Stimulated activated memory B cell treated with anti-CD40 and anti-IgM and Interleukin-4, amounts not matched to agents 10 μg/mL and 1 μg/mL and 100 μg/mL, for 72 hours (primary cell): ENCODE measurements at regions not wholly inside any gene's neighbourhood (a gene's known extent, or its start where the extent isn't known, plus 50 kb on each side); places are given as distances from the start of the nearest gene placed in this dataset.
A peak's percentile ranks its signal among the peaks of the same experiment; 100 is the strongest.

Experiments used
- ATAC-seq: fragments of 150-1000 bp; cut with Tn5 transposase; 2 replicates; pipeline ENCODE4 v1.10.0; 2021
- H3K27ac Mint-ChIP-seq: one replicate; pipeline ENCODE4 v1.8.0; 2022; ENCODE audit warnings: mild to moderate bottlenecking, mixed read lengths
- H3K27me3 Mint-ChIP-seq: one replicate; pipeline ENCODE4 v1.8.0; 2022; ENCODE audit warnings: mixed read lengths
- H3K36me3 Mint-ChIP-seq: one replicate; pipeline ENCODE4 v1.8.0; 2022; ENCODE audit warnings: mixed read lengths
- H3K4me1 Mint-ChIP-seq: one replicate; pipeline ENCODE4 v1.8.0; 2022; ENCODE audit warnings: mixed read lengths
- H3K4me3 Mint-ChIP-seq: one replicate; pipeline ENCODE4 v1.8.0; 2022; ENCODE audit warnings: mild to moderate bottlenecking, moderate library complexity, mixed read lengths
- H3K9me3 Mint-ChIP-seq: one replicate; pipeline ENCODE4 v1.8.0; 2022; ENCODE audit warnings: mixed read lengths

GRCh38 chr18:65093346-65093745 is 657.5 kb upstream of the CDH7 start:
- Mint-ChIP-seq H3K27me3 (no peaks in the 10 kb centered on the region), H3K36me3 (no peaks in the 10 kb centered on the region), H3K9me3 (no peaks in the 10 kb centered on the region), H3K27ac (no peak overlapping the region), H3K4me1 (no peaks in the 10 kb centered on the region), H3K4me3 (no peak overlapping the region)
- ATAC-seq = no peak

- no peak for ATAC-seq
Observed at GRCh38 chr18:65091744-65092329, 659.0 kb upstream of the CDH7 start.

DNA sequence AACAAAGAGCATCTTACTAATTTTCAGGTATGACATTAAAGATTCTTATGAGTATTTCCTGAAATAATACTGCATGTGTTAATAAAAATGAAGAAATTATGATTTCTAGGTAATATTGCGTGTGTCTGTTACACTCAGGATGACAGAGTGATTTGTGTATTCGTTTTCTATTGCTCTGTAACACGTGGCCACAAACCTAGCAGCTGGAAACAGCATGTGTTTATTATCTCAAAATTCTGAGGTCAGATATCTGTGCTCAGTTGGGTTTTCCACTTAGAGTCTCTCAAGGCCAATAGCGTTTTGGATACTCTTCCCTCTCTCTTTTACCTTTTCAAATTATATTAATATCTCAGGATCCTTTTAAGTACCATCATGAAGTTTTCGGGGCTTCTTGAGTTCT is 667.9 kb upstream of the CDH7 start:
- Mint-ChIP-seq H3K4me1 (no peaks in the 10 kb centered on the region), H3K27ac (no peak overlapping the region), H3K4me3 (no peak overlapping the region), H3K27me3 (no peaks in the 10 kb centered on the region), H3K9me3 (no peaks in the 10 kb centered on the region), H3K36me3 (no peaks in the 10 kb centered on the region)
- no peak for ATAC-seq

More at GRCh38 chr18:65091744-65092329, 659.0 kb upstream of the CDH7 start:
- Mint-ChIP-seq H3K4me1 (no peaks in the 10 kb centered on the region), H3K27ac (no peak overlapping the region), H3K4me3 (no peak overlapping the region), H3K27me3 (no peaks in the 10 kb centered on the region), H3K9me3 (no peaks in the 10 kb centered on the region), H3K36me3 (no peaks in the 10 kb centered on the region)

- Mint-ChIP-seq H3K4me1 (no peaks in the 10 kb centered on the region), H3K27ac (no peak overlapping the region), H3K4me3 (no peak overlapping the region), H3K27me3 (no peaks in the 10 kb centered on the region), H3K36me3 (no peaks in the 10 kb centered on the region), H3K9me3 (no peaks in the 10 kb centered on the region)
- ATAC-seq = no peak
Observed at GRCh38 chr18:65081786-65082185, 669.0 kb upstream of the CDH7 start.

GRCh38 chr18:65073060-65073550 is 677.7 kb upstream of the CDH7 start:
- Mint-ChIP-seq H3K36me3 (no peaks in the 10 kb centered on the region), H3K4me3 (no peak overlapping the region), H3K27ac (no peak overlapping the region), H3K9me3 (no peaks in the 10 kb centered on the region), H3K4me1 (no peaks in the 10 kb centered on the region), H3K27me3 (no peaks in the 10 kb centered on the region)
- ATAC-seq = no peak

DNA sequence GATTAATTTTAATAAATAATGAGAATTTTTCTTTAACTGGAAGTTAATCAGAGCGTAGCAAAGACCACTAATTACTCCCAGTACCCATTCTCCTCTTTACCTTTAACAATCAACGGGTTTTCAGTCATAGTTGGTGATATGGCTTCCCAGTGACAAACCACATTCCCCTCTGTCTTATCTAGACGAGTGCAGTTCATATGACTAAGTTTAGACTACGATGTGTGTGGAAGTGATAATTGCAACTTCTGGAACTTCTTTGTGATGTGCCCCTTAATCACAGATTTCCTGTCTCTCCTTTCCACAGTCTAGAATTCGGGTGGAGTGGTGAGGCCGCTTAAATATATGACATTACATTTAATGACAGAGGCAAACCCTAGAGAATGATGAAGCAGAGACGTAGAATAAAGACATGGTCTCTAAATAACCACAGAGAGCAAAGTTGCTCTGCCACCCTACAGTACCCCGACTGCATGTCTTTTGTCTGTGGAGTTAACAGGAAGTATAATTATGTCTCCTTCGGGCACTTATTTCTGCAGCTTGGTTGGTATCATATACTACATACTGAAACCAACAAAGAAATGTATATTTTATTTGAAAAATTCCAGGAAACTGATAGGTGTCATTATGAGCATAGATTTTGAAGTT is 693.3 kb upstream of the CDH7 start:
- ATAC-seq = no peak
- Mint-ChIP-seq H3K4me3 (no peak overlapping the region), H3K27ac (no peak overlapping the region), H3K4me1 (no peaks in the 10 kb centered on the region), H3K9me3 (no peaks in the 10 kb centered on the region), H3K27me3 (no peaks in the 10 kb centered on the region), H3K36me3 (no peaks in the 10 kb centered on the region)

GRCh38 chr18:65056575-65056974 is 694.2 kb upstream of the CDH7 start:
- Mint-ChIP-seq H3K4me3 (no peak overlapping the region), H3K27me3 (no peaks in the 10 kb centered on the region), H3K36me3 (no peaks in the 10 kb centered on the region), H3K9me3 (no peaks in the 10 kb centered on the region), H3K4me1 (no peaks in the 10 kb centered on the region), H3K27ac (no peak overlapping the region)
- no peak for ATAC-seq

DNA sequence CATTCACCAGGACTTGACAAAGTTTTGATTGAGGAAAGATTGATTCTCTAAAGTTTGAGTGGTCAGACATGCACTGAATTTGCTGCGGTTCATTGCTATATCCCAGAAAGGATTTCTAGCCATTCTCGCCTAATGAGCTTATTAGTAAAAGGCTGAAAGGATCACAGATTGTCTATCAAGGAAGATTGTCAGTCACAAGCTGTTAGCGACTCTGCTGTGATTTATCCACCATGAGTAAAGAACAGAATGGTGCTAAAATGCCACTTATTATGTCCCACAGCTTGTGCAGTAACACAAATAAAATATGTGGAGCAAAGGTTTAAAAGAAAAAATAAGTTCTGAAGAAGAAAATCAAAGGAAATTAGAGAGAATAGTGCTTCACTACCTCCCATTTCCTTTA is 701.2 kb upstream of the CDH7 start:
- Mint-ChIP-seq H3K36me3 (no peaks in the 10 kb centered on the region), H3K4me1 (no peaks in the 10 kb centered on the region), H3K9me3 (no peaks in the 10 kb centered on the region), H3K4me3 (no peak overlapping the region), H3K27ac (no peak overlapping the region), H3K27me3 (no peaks in the 10 kb centered on the region)
- ATAC-seq = no peak

- Mint-ChIP-seq H3K27me3 (peaks cover 4% of the 10 kb centered on the region), H3K9me3 (no peaks in the 10 kb centered on the region), H3K36me3 (no peaks in the 10 kb centered on the region), H3K27ac (no peak overlapping the region), H3K4me3 (no peak overlapping the region), H3K4me1 (no peaks in the 10 kb centered on the region)
- ATAC-seq = no peak
Observed at GRCh38 chr18:65039578-65039977, 711.2 kb upstream of the CDH7 start.

- no peak for ATAC-seq
- Mint-ChIP-seq H3K4me3 (no peak overlapping the region), H3K9me3 (no peaks in the 10 kb centered on the region), H3K27me3 (peaks cover 9% of the 10 kb centered on the region), H3K27ac (no peak overlapping the region), H3K4me1 (no peaks in the 10 kb centered on the region), H3K36me3 (no peaks in the 10 kb centered on the region)
Observed at GRCh38 chr18:65035701-65036100, 715.1 kb upstream of the CDH7 start.

DNA sequence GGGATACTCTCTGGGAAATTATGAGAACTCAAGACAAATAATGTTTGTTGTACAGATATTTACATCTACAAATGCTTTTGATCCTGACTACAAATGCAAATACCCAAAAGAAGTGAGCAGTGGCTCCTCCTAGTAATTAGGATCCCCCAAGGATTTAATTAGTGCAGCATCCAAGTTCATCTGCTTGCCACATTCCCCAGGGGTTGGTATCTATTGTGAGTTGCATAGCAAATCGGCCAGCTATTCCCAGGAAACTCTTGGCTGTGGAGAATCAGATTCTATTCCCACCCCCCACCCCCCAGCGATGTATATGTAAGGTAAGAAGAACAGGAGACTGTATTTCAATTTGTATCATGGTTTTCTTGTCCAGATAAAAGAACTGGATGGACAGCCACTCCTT is 725.1 kb upstream of the CDH7 start:
- Mint-ChIP-seq H3K27ac (no peak overlapping the region), H3K36me3 (no peaks in the 10 kb centered on the region), H3K27me3 (no peaks in the 10 kb centered on the region), H3K9me3 (peaks cover 5% of the 10 kb centered on the region), H3K4me1 (no peaks in the 10 kb centered on the region), H3K4me3 (no peak overlapping the region)
- no peak for ATAC-seq

DNA sequence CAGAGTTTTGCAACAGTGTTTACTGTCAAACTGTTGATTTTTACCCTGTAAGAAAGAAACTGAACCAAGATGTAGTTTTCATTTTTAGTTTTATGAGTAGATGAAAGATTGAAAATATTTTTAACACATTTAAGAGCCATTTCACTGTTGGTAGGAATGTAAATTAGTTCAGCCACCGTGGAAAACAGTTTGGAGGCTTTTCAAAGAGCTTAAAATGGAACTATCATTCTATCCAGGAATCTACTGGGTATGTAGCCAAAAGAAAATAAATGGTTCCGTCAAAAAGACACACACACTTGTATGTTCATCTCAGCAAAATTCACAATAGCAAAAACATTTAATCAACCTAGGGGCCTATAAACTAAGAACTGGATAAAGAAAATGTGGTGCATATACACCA is 729.8 kb upstream of the CDH7 start:
- Mint-ChIP-seq H3K4me3 (no peak overlapping the region), H3K27ac (no peak overlapping the region), H3K9me3 (no peaks in the 10 kb centered on the region), H3K4me1 (no peaks in the 10 kb centered on the region), H3K36me3 (no peaks in the 10 kb centered on the region), H3K27me3 (no peaks in the 10 kb centered on the region)
- ATAC-seq = no peak

DNA sequence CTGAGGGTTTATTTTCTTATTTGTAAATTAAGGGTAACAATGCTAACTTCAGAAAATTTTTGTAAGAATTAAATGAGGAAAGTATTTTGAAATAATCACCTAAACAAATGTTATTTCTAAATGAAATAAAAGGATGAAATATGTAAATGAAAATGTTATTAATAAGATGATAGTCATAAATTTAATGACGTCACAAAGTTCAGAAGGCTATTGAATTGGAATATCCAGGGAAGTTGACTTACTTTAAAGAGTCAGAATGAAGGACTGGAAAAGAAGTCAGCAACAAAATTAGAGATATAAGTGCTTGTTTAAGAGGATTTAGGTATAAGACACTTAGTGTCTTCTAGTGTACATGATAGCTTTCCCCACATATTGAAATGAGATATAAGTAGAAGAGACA is 732.6 kb upstream of the CDH7 start:
- Mint-ChIP-seq H3K4me3 (no peak overlapping the region), H3K27ac (no peak overlapping the region), H3K4me1 (no peaks in the 10 kb centered on the region), H3K9me3 (no peaks in the 10 kb centered on the region), H3K36me3 (no peaks in the 10 kb centered on the region), H3K27me3 (no peaks in the 10 kb centered on the region)
- ATAC-seq = no peak

- H3K27me3 Mint-ChIP-seq = no peaks in the 10 kb centered on the region
- no peaks in the 10 kb centered on the region for H3K36me3 Mint-ChIP-seq
- peak; percentile 18 for ATAC-seq
- H3K4me3 Mint-ChIP-seq = no peak overlapping the region
- no peaks in the 10 kb centered on the region for H3K9me3 Mint-ChIP-seq
- no peaks in the 10 kb centered on the region for H3K4me1 Mint-ChIP-seq
- H3K27ac Mint-ChIP-seq = no peak overlapping the region
Observed at GRCh38 chr18:65017372-65017760, 733.4 kb upstream of the CDH7 start.

GRCh38 chr18:65016631-65017371 is 734.0 kb upstream of the CDH7 start:
- Mint-ChIP-seq H3K4me3 (no peak overlapping the region), H3K4me1 (no peaks in the 10 kb centered on the region), H3K36me3 (no peaks in the 10 kb centered on the region)

DNA sequence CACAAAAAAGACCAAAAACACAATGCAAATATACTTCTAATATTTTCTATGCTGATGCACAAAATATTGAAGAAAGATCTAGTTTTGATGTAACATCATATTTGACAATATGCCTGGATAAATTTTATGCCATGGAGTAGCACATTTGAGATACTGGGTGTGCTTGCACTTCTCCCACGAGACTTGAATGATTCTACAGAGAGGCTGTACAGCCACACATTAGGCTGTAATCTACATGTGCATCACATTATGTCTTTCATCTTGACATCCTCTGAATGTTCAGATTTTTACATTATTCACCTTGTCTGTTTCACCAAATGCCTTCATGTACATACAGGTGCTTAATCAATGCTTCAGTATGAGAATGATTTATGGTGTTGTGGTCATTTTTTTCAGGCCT is 756.4 kb upstream of the CDH7 start:
- H3K9me3 Mint-ChIP-seq = no peaks in the 10 kb centered on the region
- no peaks in the 10 kb centered on the region for H3K27me3 Mint-ChIP-seq
- H3K4me1 Mint-ChIP-seq = no peaks in the 10 kb centered on the region
- no peak overlapping the region for H3K27ac Mint-ChIP-seq
- no peak for ATAC-seq
- H3K4me3 Mint-ChIP-seq = no peak overlapping the region
- H3K36me3 Mint-ChIP-seq = no peaks in the 10 kb centered on the region

More at GRCh38 chr18:65016631-65017371, 734.0 kb upstream of the CDH7 start:
- peak; percentile 43 for ATAC-seq
- no peaks in the 10 kb centered on the region for H3K9me3 Mint-ChIP-seq
- H3K27me3 Mint-ChIP-seq = no peaks in the 10 kb centered on the region
- no peak overlapping the region for H3K27ac Mint-ChIP-seq
